Trophoblast cell (in vitro differentiated cells and primary cell): ENCODE measurements at regions not wholly inside any gene's neighbourhood (a gene's known extent, or its start where the extent isn't known, plus 50 kb on each side); places are given as distances from the start of the nearest gene placed in this dataset.
A peak's percentile ranks its signal among the peaks of the same experiment; 100 is the strongest.

Experiments used
- DNase-seq, 2 donors: peaks; one replicate each; pipeline ENCODE4 v3.0.0-alpha.2; 2016
- H2AFZ ChIP-seq: 2 replicates; pipeline ENCODE4 v1.6.1; 2013; ENCODE audit warnings: low read length, moderate library complexity, mild to moderate bottlenecking; ENCODE audit not compliant: insufficient read depth, poor library complexity
- H2AK5ac ChIP-seq: 2 replicates; pipeline ENCODE4 v1.6.1; 2013; ENCODE audit warnings: mild to moderate bottlenecking, low read length
- H2BK120ac ChIP-seq: 2 replicates; pipeline ENCODE4 v1.6.1; 2013; ENCODE audit warnings: low read length, mild to moderate bottlenecking, moderate library complexity; ENCODE audit not compliant: insufficient read depth, poor library complexity
- H2BK12ac ChIP-seq: 2 replicates; pipeline ENCODE4 v1.6.1; 2013; ENCODE audit warnings: mild to moderate bottlenecking, low read length, moderate library complexity
- H2BK5ac ChIP-seq: 2 replicates; pipeline ENCODE4 v1.6.1; 2013; ENCODE audit warnings: low read length, low read depth, moderate library complexity, mild to moderate bottlenecking; ENCODE audit not compliant: poor library complexity
- H3K14ac ChIP-seq: 2 replicates; pipeline ENCODE4 v1.6.1; 2013; ENCODE audit warnings: mild to moderate bottlenecking, low read length
- H3K18ac ChIP-seq: 2 replicates; pipeline ENCODE4 v1.6.1; 2013; ENCODE audit warnings: mild to moderate bottlenecking, low read length
- H3K23ac ChIP-seq: 2 replicates; pipeline ENCODE4 v1.6.1; 2013; ENCODE audit warnings: low read length
- H3K27ac ChIP-seq: 2 replicates; pipeline ENCODE4 v1.5.1; 2013; ENCODE audit warnings: low read depth, mild to moderate bottlenecking, inconsistent platforms, low read length, moderate library complexity
- H3K27me3 ChIP-seq: 2 replicates; pipeline ENCODE4 v1.6.1; 2013; ENCODE audit warnings: inconsistent platforms, mild to moderate bottlenecking, low read length, moderate library complexity; ENCODE audit not compliant: insufficient read depth
- H3K36me3 ChIP-seq, 2 experiments: 1 replicate in 1 of 2; 2 replicates in 1 of 2; pipeline ENCODE4 v1.6.1; 2013; ENCODE audit warnings: low read length in 2 of 2, mild to moderate bottlenecking in 2 of 2, moderate library complexity in 1 of 2; ENCODE audit not compliant: insufficient read depth in 2 of 2, control insufficient read depth in 1 of 2
- H3K4ac ChIP-seq: 2 replicates; pipeline ENCODE4 v1.6.1; 2013; ENCODE audit warnings: low read depth, mild to moderate bottlenecking, low read length, moderate library complexity
- H3K4me1 ChIP-seq, 2 experiments: 1 replicate in 1 of 2; 2 replicates in 1 of 2; pipeline ENCODE4 v1.6.1; 2013; ENCODE audit warnings: low read length in 2 of 2, mild to moderate bottlenecking in 2 of 2, moderate library complexity in 1 of 2; ENCODE audit not compliant: insufficient read depth in 2 of 2, control insufficient read depth in 1 of 2
- H3K4me2 ChIP-seq: 2 replicates; pipeline ENCODE4 v1.6.1; 2013; ENCODE audit warnings: inconsistent platforms, mild to moderate bottlenecking, low read length, moderate library complexity
- H3K4me3 ChIP-seq: 2 replicates; pipeline ENCODE4 v1.5.1; 2013; ENCODE audit warnings: mild to moderate bottlenecking, low read depth, low read length, inconsistent platforms
- H3K79me1 ChIP-seq: one replicate; pipeline ENCODE4 v1.6.1; 2013; ENCODE audit warnings: low read length
- H3K79me2 ChIP-seq: 2 replicates; pipeline ENCODE4 v1.6.1; 2013; ENCODE audit warnings: low read length, mild to moderate bottlenecking; ENCODE audit not compliant: control insufficient read depth, insufficient read depth, poor library complexity
- H3K9ac ChIP-seq: 2 replicates; pipeline ENCODE4 v1.6.1; 2013; ENCODE audit warnings: mild to moderate bottlenecking, low read length
- H3K9me3 ChIP-seq: 2 replicates; pipeline ENCODE4 v1.6.1; 2013; ENCODE audit warnings: low read depth, mild to moderate bottlenecking, control low read depth, inconsistent platforms, low read length; ENCODE audit not compliant: insufficient read depth
- H4K12ac ChIP-seq: 2 replicates; pipeline ENCODE4 v1.6.1; 2013; ENCODE audit warnings: low read depth, mild to moderate bottlenecking, low read length, moderate library complexity
- H4K8ac ChIP-seq: 2 replicates; pipeline ENCODE4 v1.6.1; 2013; ENCODE audit warnings: low read depth, mild to moderate bottlenecking, low read length, moderate library complexity
- H4K91ac ChIP-seq: one replicate; pipeline ENCODE4 v1.6.1; 2013; ENCODE audit warnings: low read depth, mild to moderate bottlenecking, low read length, moderate library complexity
- WGBS: extraction: QIAGEN DNeasy Blood & Tissue Kit; methylation state at CpG from one replicate; pipeline ENCODE4 v1.1.7; 2013; ENCODE audit warnings: missing lambda C conversion rate; ENCODE audit not compliant: insufficient read length, insufficient coverage; ENCODE audit errors: extremely low coverage; 5-methylcytosine and 5-hydroxymethylcytosine counted together

DNA sequence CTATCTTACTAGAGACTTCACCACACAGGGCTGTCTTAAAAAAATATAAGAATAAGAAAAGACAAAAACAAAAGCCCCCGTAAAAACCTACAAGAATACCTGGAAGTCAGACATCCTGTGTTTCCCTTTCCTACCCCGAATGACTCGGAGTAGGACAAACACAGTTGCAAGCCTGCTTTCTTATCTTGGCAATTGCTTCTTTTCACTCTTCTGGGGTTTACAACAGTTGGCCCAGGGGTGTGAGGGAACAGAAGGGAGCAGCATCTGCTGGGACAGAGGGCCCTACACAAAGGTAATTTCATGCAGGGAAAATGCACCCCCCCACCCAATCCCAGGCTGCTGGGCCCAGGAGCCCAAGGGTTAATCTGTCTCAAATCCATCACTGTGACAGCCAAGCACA is 220.6 kb downstream of the ARHGAP12 start:
- no peaks in the 10 kb centered on the region for H3K27me3 ChIP-seq
- H2AK5ac ChIP-seq, result peak overlapping the region; percentile 68
- H3K4me1 ChIP-seq, result peaks cover 16 to 20% of the 10 kb centered on the region in 2 experiments
- H2BK12ac ChIP-seq, result peak overlapping the region; percentile 85
- H3K9me3 ChIP-seq, result peaks cover 7% of the 10 kb centered on the region
- H2BK120ac ChIP-seq, result peak overlapping the region; percentile 84
- peak overlapping the region; percentile 58 for H3K4ac ChIP-seq
- no peaks in the 10 kb centered on the region for H3K36me3 ChIP-seq
- H4K8ac ChIP-seq, result no peak overlapping the region
- H3K4me3 ChIP-seq, result no peak overlapping the region
- no CpG with 5 or more reads among the region's 3 CpGs for WGBS
- peak overlapping the region; percentile 91 for H3K27ac ChIP-seq
- H4K91ac ChIP-seq, result peak overlapping the region; percentile 84
- H3K9ac ChIP-seq, result no peak overlapping the region
- DNase-seq, result no peak
- peak overlapping the region; percentile 48 for H2AFZ ChIP-seq
- peak overlapping the region; percentile 19 for H3K4me2 ChIP-seq
- H2BK5ac ChIP-seq, result peak overlapping the region; percentile 84
- H3K18ac ChIP-seq, result peak overlapping the region; percentile 59
- no peak overlapping the region for H3K23ac ChIP-seq
- H3K14ac ChIP-seq, result peak overlapping the region; percentile 58
- H4K12ac ChIP-seq, result no peak overlapping the region
- H3K79me1 ChIP-seq, result peaks cover 12% of the 10 kb centered on the region
- no peaks in the 10 kb centered on the region for H3K79me2 ChIP-seq

- Histone ChIP-seq H2AK5ac (peak overlapping the region; percentile 45), H3K9ac (no peak overlapping the region), H3K4me3 (no peak overlapping the region), H3K18ac (peak overlapping the region; percentile 32), H3K23ac (no peak overlapping the region), H2BK12ac (peak overlapping the region; percentile 52), H3K14ac (peak overlapping the region; percentile 32), H2BK5ac (peak overlapping the region; percentile 62), H3K79me2 (no peaks in the 10 kb centered on the region), H3K4me1 (peaks cover 16 to 20% of the 10 kb centered on the region in 2 experiments), H3K36me3 (no peaks in the 10 kb centered on the region), H3K27me3 (no peaks in the 10 kb centered on the region), H3K4ac (peak overlapping the region; percentile 50), H4K12ac (no peak overlapping the region), H3K79me1 (peaks cover 12% of the 10 kb centered on the region), H4K8ac (peak overlapping the region; percentile 34), H4K91ac (peak overlapping the region; percentile 67), H3K4me2 (peak overlapping the region; percentile 46), H2BK120ac (peak overlapping the region; percentile 55), H3K27ac (peak overlapping the region; percentile 91), H2AFZ (peak overlapping the region; percentile 27), H3K9me3 (peaks cover 9% of the 10 kb centered on the region)
- peak in 1 of 2 donors; percentile 34 for DNase-seq
- no CpG with 5 or more reads among the region's 14 CpGs for WGBS
These were observed 221.3 kb downstream of the ARHGAP12 start for GRCh38 chr10:31707093-31708039.

- H4K8ac ChIP-seq, result no peak overlapping the region
- peak overlapping the region; percentile 67 for H4K91ac ChIP-seq
- H3K18ac ChIP-seq, result no peak overlapping the region
- no CpG with 5 or more reads among the region's 7 CpGs for WGBS
- H2BK5ac ChIP-seq, result no peak overlapping the region
- no peaks in the 10 kb centered on the region for H3K36me3 ChIP-seq
- no peak overlapping the region for H3K9ac ChIP-seq
- H3K9me3 ChIP-seq, result peaks cover 9% of the 10 kb centered on the region
- no peak overlapping the region for H3K4ac ChIP-seq
- no peaks in the 10 kb centered on the region for H3K27me3 ChIP-seq
- H3K27ac ChIP-seq, result no peak overlapping the region
- no peak overlapping the region for H2BK120ac ChIP-seq
- H3K4me2 ChIP-seq, result no peak overlapping the region
- peaks cover 16 to 20% of the 10 kb centered on the region in 2 experiments for H3K4me1 ChIP-seq
- H3K14ac ChIP-seq, result no peak overlapping the region
- no peak overlapping the region for H2AK5ac ChIP-seq
- peak overlapping the region; percentile 27 for H2AFZ ChIP-seq
- H3K79me1 ChIP-seq, result peaks cover 12% of the 10 kb centered on the region
- no peak overlapping the region for H4K12ac ChIP-seq
- peak overlapping the region; percentile 1 for H2BK12ac ChIP-seq
- no peak for DNase-seq
- H3K4me3 ChIP-seq, result no peak overlapping the region
- no peaks in the 10 kb centered on the region for H3K79me2 ChIP-seq
- no peak overlapping the region for H3K23ac ChIP-seq
These were observed 222.1 kb downstream of the ARHGAP12 start for GRCh38 chr10:31706464-31707092.

GRCh38 chr10:31705136-31705535 is 223.5 kb downstream of the ARHGAP12 start:
- Histone ChIP-seq H3K9ac (peak overlapping the region; percentile 46), H3K4ac (no peak overlapping the region), H3K23ac (peak overlapping the region; percentile 42), H4K12ac (no peak overlapping the region), H2BK5ac (no peak overlapping the region), H4K91ac (no peak overlapping the region), H2AFZ (no peak overlapping the region), H3K4me2 (no peak overlapping the region), H2BK120ac (no peak overlapping the region), H3K14ac (no peak overlapping the region), H3K27me3 (no peaks in the 10 kb centered on the region), H4K8ac (no peak overlapping the region), H3K4me1 (peaks cover 16 to 20% of the 10 kb centered on the region in 2 experiments), H3K18ac (no peak overlapping the region), H3K79me2 (no peaks in the 10 kb centered on the region), H2BK12ac (no peak overlapping the region), H2AK5ac (no peak overlapping the region), H3K27ac (no peak overlapping the region), H3K4me3 (no peak overlapping the region), H3K9me3 (peaks cover 9% of the 10 kb centered on the region), H3K79me1 (peaks cover 12% of the 10 kb centered on the region), H3K36me3 (no peaks in the 10 kb centered on the region)
- WGBS, result no CpG with 5 or more reads among the region's 3 CpGs
- DNase-seq, result no peak
